Myocyte (in vitro differentiated cells): ENCODE measurements at regions not wholly inside any gene's neighbourhood (a gene's known extent, or its start where the extent isn't known, plus 50 kb on each side); places are given as distances from the start of the nearest gene placed in this dataset.
A peak's percentile ranks its signal among the peaks of the same experiment; 100 is the strongest.

ENCODE experiments used
- DNase-seq: peaks from one replicate; pipeline ENCODE4 v3.0.0-alpha.2; 2012; ENCODE audit warnings: low read depth

- DNase-seq, result no peak
Measured at GRCh38 chr5:98108497-98108896, 665.0 kb upstream of the RGMB start.

GRCh38 chr5:98109561-98110006, 663.9 kb upstream of the RGMB start:
- DNase-seq, result peak; percentile 68

GRCh38 chr5:98110282-98110691, 663.2 kb upstream of the RGMB start:
- DNase-seq, result no peak

GRCh38 chr5:98110791-98111190, 662.7 kb upstream of the RGMB start:
- DNase-seq, result no peak

GRCh38 chr5:98111686-98112085, 661.8 kb upstream of the RGMB start:
- no peak for DNase-seq

GRCh38 chr5:98121036-98121936, 652.2 kb upstream of the RGMB start:
- DNase-seq, result no peak

- peak; percentile 55 for DNase-seq
Measured at GRCh38 chr5:98128271-98128670, 645.2 kb upstream of the RGMB start.

- DNase-seq, result peak; percentile 42
Measured at GRCh38 chr5:98128846-98129245, 644.6 kb upstream of the RGMB start.

GRCh38 chr5:98130261-98131035, 643.0 kb upstream of the RGMB start:
- no peak for DNase-seq

GRCh38 chr5:98144116-98144515, 629.3 kb upstream of the RGMB start:
- DNase-seq, result no peak

- DNase-seq, result no peak
Measured at GRCh38 chr5:98144710-98145109, 628.8 kb upstream of the RGMB start.

- no peak for DNase-seq
Measured at GRCh38 chr5:98157368-98157767, 616.1 kb upstream of the RGMB start.

- DNase-seq, result no peak
Measured at GRCh38 chr5:98158440-98158839, 615.0 kb upstream of the RGMB start.

GRCh38 chr5:98163796-98164493, 609.5 kb upstream of the RGMB start:
- no peak for DNase-seq

- DNase-seq, result no peak
Measured at GRCh38 chr5:98168871-98169270, 604.6 kb upstream of the RGMB start.

- no peak for DNase-seq
Measured at GRCh38 chr5:98170994-98171393, 602.5 kb upstream of the RGMB start.

- DNase-seq, result peak; percentile 35
Measured at GRCh38 chr5:98173334-98173733, 600.1 kb upstream of the RGMB start.

GRCh38 chr5:98175474-98175873, 598.0 kb upstream of the RGMB start:
- DNase-seq, result no peak

- no peak for DNase-seq
Measured at GRCh38 chr5:98179791-98180755, 593.4 kb upstream of the RGMB start.

- no peak for DNase-seq
Measured at GRCh38 chr5:98186128-98186527, 587.3 kb upstream of the RGMB start.

- no peak for DNase-seq
Measured at GRCh38 chr5:98187945-98188344, 585.5 kb upstream of the RGMB start.
